WTC11 (cell line): ENCODE measurements at regions not wholly inside any gene's neighbourhood (a gene's known extent, or its start where the extent isn't known, plus 50 kb on each side); places are given as distances from the start of the nearest gene placed in this dataset.

ENCODE experiments used
- ATAC-seq: fragments of 200-7000 bp; cut with Tn5 transposase; 2 replicates; pipeline ENCODE4 v1.10.0; 2021; ENCODE audit warnings: mild to moderate bottlenecking, moderate library complexity
- CTCF ChIA-PET: fragments of 300-600 bp; sonication (Branson Sonifier 250); formaldehyde crosslinking; loops from one replicate; lab custom pipeline; 2021; ENCODE audit warnings: antibody characterized with exemption; lab: Charles Lee
- POLR2A ChIA-PET: fragments of 350-600 bp; sonication (Branson Sonifier 250); formaldehyde crosslinking; loops from one replicate; lab custom pipeline; 2021; ENCODE audit warnings: antibody characterized with exemption; lab: Charles Lee
- DNase-seq: peaks from one replicate; pipeline ENCODE4 v3.0.0; 2021; ENCODE audit warnings: low spot score
- H3K27ac Mint-ChIP-seq: 2 replicates; pipeline ENCODE4 v1.8.0; 2021; ENCODE audit warnings: mixed read lengths
- H3K27me3 Mint-ChIP-seq: 2 replicates; pipeline ENCODE4 v1.8.0; 2021; ENCODE audit warnings: low read depth, mild to moderate bottlenecking, moderate library complexity, mixed read lengths
- H3K36me3 Mint-ChIP-seq: 2 replicates; pipeline ENCODE4 v1.8.0; 2021; ENCODE audit warnings: mixed read lengths
- H3K4me1 Mint-ChIP-seq: 2 replicates; pipeline ENCODE4 v1.8.0; 2022; ENCODE audit warnings: mixed read lengths
- H3K4me3 Mint-ChIP-seq: 2 replicates; pipeline ENCODE4 v1.8.0; 2021; ENCODE audit warnings: mild to moderate bottlenecking, moderate library complexity, mixed read lengths
- H3K9me3 Mint-ChIP-seq: 2 replicates; pipeline ENCODE4 v1.8.0; 2021; ENCODE audit warnings: mixed read lengths
- CREM ChIP-seq: sonication (generic); formaldehyde crosslinking; IDR thresholded peaks from 2 replicates; pipeline ENCODE4 v1.8.1; 2022; ENCODE audit warnings: mild to moderate bottlenecking, missing genetic modification reagents, moderate library complexity
- FOXJ3 ChIP-seq: sonication (generic); formaldehyde crosslinking; IDR thresholded peaks from 2 replicates; pipeline ENCODE4 v1.9.0; 2021; ENCODE audit warnings: missing genetic modification reagents, mild to moderate bottlenecking, borderline replicate concordance
- GTF2I ChIP-seq: fragments of 250-450 bp; sonication (Bioruptor Pico); conservative IDR thresholded peaks from 2 replicates; pipeline ENCODE4 v1.4.0; 2021; ENCODE audit warnings: mild to moderate bottlenecking
- NFYB ChIP-seq: sonication (generic); formaldehyde crosslinking; conservative IDR thresholded peaks from 2 replicates; pipeline ENCODE4 v1.8.0; 2022; ENCODE audit warnings: low read depth, missing genetic modification reagents
- NR1H2 ChIP-seq: sonication (generic); formaldehyde crosslinking; IDR thresholded peaks from 2 replicates; pipeline ENCODE4 v1.9.0; 2021; ENCODE audit warnings: mild to moderate bottlenecking, moderate library complexity, missing genetic modification reagents
- OVOL2 ChIP-seq: fragments of 250-450 bp; sonication (Bioruptor Pico); IDR thresholded peaks from 2 replicates; pipeline ENCODE4 v1.9.0; 2021; ENCODE audit warnings: mild to moderate bottlenecking, borderline replicate concordance
- RELA ChIP-seq: sonication (generic); formaldehyde crosslinking; IDR thresholded peaks from 2 replicates; pipeline ENCODE4 v1.8.1; 2022; ENCODE audit warnings: missing genetic modification reagents, mild to moderate bottlenecking, borderline replicate concordance
- SMAD3 ChIP-seq: sonication (generic); formaldehyde crosslinking; IDR thresholded peaks from 2 replicates; pipeline ENCODE4 v1.8.0; 2022; ENCODE audit warnings: missing genetic modification reagents, mild to moderate bottlenecking, borderline replicate concordance
- TCF7 ChIP-seq: sonication (generic); formaldehyde crosslinking; IDR thresholded peaks from 2 replicates; pipeline ENCODE4 v1.8.0; 2022; ENCODE audit warnings: mild to moderate bottlenecking, low read depth, missing genetic modification reagents, moderate library complexity
- ZNF121 ChIP-seq: sonication (generic); formaldehyde crosslinking; IDR thresholded peaks from 2 replicates; pipeline ENCODE4 v1.8.0; 2023; ENCODE audit warnings: missing genetic modification reagents
- ZNF138 ChIP-seq: sonication (generic); formaldehyde crosslinking; conservative IDR thresholded peaks from 2 replicates; pipeline ENCODE4 v1.8.1; 2022; ENCODE audit warnings: mild to moderate bottlenecking, moderate library complexity, missing genetic modification reagents
- ZNF263 ChIP-seq: sonication (generic); formaldehyde crosslinking; IDR thresholded peaks from 2 replicates; pipeline ENCODE4 v1.8.1; 2022; ENCODE audit warnings: low read depth, mild to moderate bottlenecking, moderate library complexity, missing genetic modification reagents
- ZNF423 ChIP-seq: fragments of 250-450 bp; sonication (Bioruptor Pico); IDR thresholded peaks from 2 replicates; pipeline ENCODE4 v2.1.2; 2022; ENCODE audit warnings: mild to moderate bottlenecking, moderate library complexity
- TF ChIP-seq, protein P1 (sequence below): fragments of 250-450 bp; sonication (Bioruptor Pico); IDR thresholded peaks from 2 replicates; pipeline ENCODE4 v1.9.0; 2021; ENCODE audit warnings: mild to moderate bottlenecking
- TF ChIP-seq, protein P2 (sequence below): sonication (generic); formaldehyde crosslinking; IDR thresholded peaks from 2 replicates; pipeline ENCODE4 v1.8.1; 2022; ENCODE audit warnings: low read depth, missing genetic modification reagents, borderline replicate concordance
- TF ChIP-seq, protein P3 (sequence below): fragments of 250-450 bp; sonication (Bioruptor Pico); conservative IDR thresholded peaks from 2 replicates; pipeline ENCODE4 v1.9.0; 2021; ENCODE audit warnings: mild to moderate bottlenecking

DNA sequence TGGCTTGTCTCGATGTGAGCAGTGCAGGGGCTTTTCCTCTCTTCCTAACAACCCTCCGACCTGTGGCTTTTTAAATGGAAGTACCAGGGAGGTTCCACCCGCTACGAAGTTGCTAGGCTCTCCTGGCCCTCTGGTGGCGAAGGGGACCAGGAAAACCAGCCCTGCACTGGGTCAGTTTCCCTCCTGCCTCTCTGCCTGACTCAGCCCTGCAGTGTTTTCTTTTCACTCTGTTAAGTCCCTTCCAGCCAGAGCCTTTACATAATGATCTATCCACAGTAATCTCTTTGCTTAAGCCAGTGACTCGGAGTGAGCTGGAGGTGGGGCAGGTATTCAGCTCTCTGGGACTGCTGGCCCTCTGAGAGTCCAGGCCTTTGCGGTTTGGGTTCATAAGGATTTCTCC is 331.3 kb upstream of the EEF2KMT start:
- DNase-seq (peak; percentile 55), ATAC-seq (peak; percentile 95)
- Mint-ChIP-seq H3K27ac (no peak overlapping the region), H3K9me3 (no peaks in the 10 kb centered on the region), H3K4me1 (peaks cover 19% of the 10 kb centered on the region), H3K27me3 (peaks cover 3% of the 10 kb centered on the region; the same call in 1 of the 2 replicates), H3K36me3 (no peaks in the 10 kb centered on the region), H3K4me3 (no peak overlapping the region)
- ChIA-PET POLR2A (interaction anchor here (0.7 kb wide), 1 partner anchor 52 kb away, joined by 3 read pairs; no protein-coding TSS in a partner anchor), CTCF (interaction anchor here (0.8 to 2.6 kb wide), 7 partner anchors 16 to 176 kb away, joined by 3 to 13 read pairs (median 3); no protein-coding TSS in a partner anchor)
- TF ChIP-seq NFYB (no peak), GTF2I (CRISPR knock-in tag) (0 out of 2 replicates have a peak, but pooled peaks have one; percentile 35), ZNF121 (CRISPR knock-in tag) (0 out of 2 replicates have a peak, but pooled peaks have one; percentile 42), SMAD3 (CRISPR knock-in tag) (no peak)

DNA sequence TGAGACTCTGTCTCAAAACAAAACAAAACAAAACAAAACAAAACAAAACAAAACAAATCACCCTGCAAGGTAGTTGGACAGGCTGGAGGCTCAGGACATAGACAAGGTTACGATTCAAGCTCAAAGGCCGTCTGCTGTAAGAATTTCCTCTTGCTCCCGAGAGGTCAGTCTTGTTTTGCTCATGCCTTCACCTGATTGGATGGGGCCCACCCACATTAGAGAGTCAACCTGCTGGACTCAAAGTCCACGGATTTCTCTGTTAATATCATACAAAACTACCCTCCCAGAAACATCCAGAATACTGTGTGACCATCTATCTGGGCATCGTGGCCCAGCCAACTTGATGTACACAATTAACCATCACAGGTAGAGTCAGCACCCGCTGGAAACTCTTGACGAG is 330.0 kb upstream of the EEF2KMT start:
- ATAC-seq, result no peak
- ChIA-PET CTCF (interaction anchor here (1.0 kb wide), 1 partner anchor 14 kb away, joined by 3 read pairs; no protein-coding TSS in a partner anchor), POLR2A (no interaction called here)
- H3K9me3 Mint-ChIP-seq, result no peaks in the 10 kb centered on the region
- no peaks in the 10 kb centered on the region for H3K36me3 Mint-ChIP-seq
- peaks cover 3% of the 10 kb centered on the region; the same call in 1 of the 2 replicates for H3K27me3 Mint-ChIP-seq
- no peak overlapping the region for H3K27ac Mint-ChIP-seq
- H3K4me3 Mint-ChIP-seq, result no peak overlapping the region
- TF ChIP-seq OVOL2 (CRISPR knock-in tag) (no peak), NR1H2 (CRISPR knock-in tag) (no peak)
- peaks cover 19% of the 10 kb centered on the region for H3K4me1 Mint-ChIP-seq
- DNase-seq, result no peak

DNA sequence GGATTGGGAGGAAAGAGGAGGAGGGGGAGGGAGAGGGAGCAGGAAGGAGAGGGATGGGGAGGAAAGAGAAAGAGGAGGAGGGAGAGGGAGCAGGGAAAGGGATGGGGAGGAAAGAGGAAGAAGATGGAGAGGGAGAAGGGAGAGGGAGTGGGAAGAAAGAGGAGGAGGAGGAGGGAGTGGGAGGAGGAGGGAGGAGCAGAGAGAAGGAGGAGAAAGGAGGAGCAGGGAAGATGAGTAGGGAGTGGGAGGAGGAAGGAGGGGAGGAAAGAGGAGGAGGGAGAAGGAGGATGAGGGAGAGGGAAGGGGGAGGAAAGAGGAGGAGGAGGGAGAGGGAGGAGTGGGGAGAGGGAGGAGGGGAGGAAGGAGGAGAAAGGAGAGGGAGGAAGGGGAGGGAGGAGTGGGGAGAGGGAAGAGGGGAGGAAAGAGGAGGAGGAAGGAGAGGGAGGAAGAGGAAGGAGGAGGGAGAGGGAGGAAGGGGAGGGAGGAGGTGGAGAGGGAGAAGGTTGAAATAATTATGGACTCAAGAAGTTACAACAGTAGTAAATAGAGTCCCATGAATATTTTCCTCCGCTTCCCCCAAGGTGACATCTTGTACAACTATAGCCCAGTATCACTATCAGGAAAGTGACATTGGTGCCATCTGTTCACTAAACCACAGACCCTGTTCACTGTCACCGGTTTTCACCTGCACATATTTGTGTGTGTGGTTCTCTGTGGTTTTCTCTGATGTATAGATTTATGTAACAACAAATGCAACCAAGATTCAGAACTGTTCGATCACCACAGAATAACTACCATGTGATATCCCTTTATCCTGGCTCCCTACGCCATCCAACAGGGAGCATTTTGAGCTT is 325.3 kb upstream of the EEF2KMT start:
- H3K4me1 Mint-ChIP-seq, result peaks cover 4% of the 10 kb centered on the region; the same call in 1 of the 2 replicates
- POLR2A ChIA-PET, result no interaction called here
- no peak overlapping the region for H3K4me3 Mint-ChIP-seq
- ATAC-seq, result no peak
- TF ChIP-seq TCF7 (CRISPR knock-in tag) (no peak), ZNF263 (peak; percentile 41; the same call in 1 of the 2 replicates)
- TF ChIP-seq, all 79 proteins: peak for 1
- no peak for DNase-seq
- Mint-ChIP-seq H3K27me3 (peaks cover 7% of the 10 kb centered on the region; the same call in 1 of the 2 replicates), H3K36me3 (peaks cover 9% of the 10 kb centered on the region), H3K9me3 (peaks cover 25% of the 10 kb centered on the region), H3K27ac (no peak overlapping the region)
- CTCF ChIA-PET, result interaction anchor here (1.3 kb wide), 2 partner anchors 8 to 10 kb away, joined by 4 to 5 read pairs; no protein-coding TSS in a partner anchor

DNA sequence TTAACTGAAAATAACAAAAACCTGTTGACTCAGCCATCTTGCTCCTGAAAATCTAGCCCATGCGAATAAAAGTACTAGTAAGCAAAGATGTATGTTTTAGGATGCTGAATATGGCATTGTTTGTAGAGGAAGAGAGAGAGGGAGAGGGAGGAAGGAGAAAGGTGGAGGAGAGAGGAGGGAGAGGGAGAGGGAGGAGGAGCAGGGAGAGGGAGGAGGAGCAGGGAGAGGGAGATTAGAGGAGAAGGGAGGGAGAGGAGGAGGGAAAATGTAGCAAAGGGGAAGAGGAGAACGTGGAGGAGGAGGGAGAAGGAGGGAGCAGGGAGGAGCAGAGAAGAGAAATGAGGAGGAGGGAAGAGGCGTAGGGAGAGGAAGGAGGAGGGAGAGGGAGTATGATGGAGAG is 324.5 kb upstream of the EEF2KMT start:
- ChIA-PET CTCF (no interaction called here), POLR2A (no interaction called here)
- peaks cover 7% of the 10 kb centered on the region; the same call in 1 of the 2 replicates for H3K27me3 Mint-ChIP-seq
- peaks cover 9% of the 10 kb centered on the region for H3K36me3 Mint-ChIP-seq
- H3K27ac Mint-ChIP-seq, result no peak overlapping the region
- no peak overlapping the region for H3K4me3 Mint-ChIP-seq
- no peak for DNase-seq
- H3K4me1 Mint-ChIP-seq, result peaks cover 4% of the 10 kb centered on the region; the same call in 1 of the 2 replicates
- H3K9me3 Mint-ChIP-seq, result peaks cover 29% of the 10 kb centered on the region
- no peak for ATAC-seq
- TF ChIP-seq ZNF263 (peak; percentile 70), FOXJ3 (no peak), ZNF138 (CRISPR knock-in tag) (no peak), ZNF423 (CRISPR knock-in tag) (no peak)
- TF ChIP-seq, protein P1, sequence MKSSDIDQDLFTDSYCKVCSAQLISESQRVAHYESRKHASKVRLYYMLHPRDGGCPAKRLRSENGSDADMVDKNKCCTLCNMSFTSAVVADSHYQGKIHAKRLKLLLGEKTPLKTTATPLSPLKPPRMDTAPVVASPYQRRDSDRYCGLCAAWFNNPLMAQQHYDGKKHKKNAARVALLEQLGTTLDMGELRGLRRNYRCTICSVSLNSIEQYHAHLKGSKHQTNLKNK (CRISPR knock-in tag), result no peak

DNA sequence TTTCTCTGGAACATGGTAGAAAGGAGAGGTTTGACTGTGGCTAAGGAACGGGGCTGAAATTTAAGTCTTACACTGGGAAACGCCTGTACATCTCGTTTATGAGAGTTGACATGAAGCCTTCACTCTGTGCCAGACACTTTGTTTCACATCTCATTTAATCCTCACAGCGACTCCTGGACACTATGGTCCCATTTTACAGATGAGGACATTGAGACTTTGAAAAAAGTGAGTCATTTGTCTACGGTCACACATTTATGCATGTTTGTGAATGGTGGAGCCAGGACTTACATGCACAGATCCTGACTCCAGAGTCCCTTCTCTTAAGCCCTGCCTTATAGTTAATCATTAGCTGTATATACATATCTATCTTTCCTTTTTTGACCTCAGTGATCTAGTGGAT is 318.4 kb upstream of the EEF2KMT start:
- Mint-ChIP-seq H3K4me1 (peaks cover 3% of the 10 kb centered on the region; the same call in 1 of the 2 replicates), H3K27me3 (peaks cover 12% of the 10 kb centered on the region), H3K36me3 (peaks cover 19% of the 10 kb centered on the region), H3K27ac (no peak overlapping the region)
- POLR2A ChIA-PET, result no interaction called here
- no peak for DNase-seq
- ATAC-seq, result no peak
- CTCF ChIA-PET, result interaction anchor here (0.8 to 1.6 kb wide), 4 partner anchors 48 to 200 kb away, joined by 3 to 17 read pairs (median 4); no protein-coding TSS in a partner anchor
- no peak for TF ChIP-seq ZNF263
- no peak for TF ChIP-seq ZNF138 (CRISPR knock-in tag)
- no peak for TF ChIP-seq ZNF423 (CRISPR knock-in tag)
- TF ChIP-seq, protein P2, sequence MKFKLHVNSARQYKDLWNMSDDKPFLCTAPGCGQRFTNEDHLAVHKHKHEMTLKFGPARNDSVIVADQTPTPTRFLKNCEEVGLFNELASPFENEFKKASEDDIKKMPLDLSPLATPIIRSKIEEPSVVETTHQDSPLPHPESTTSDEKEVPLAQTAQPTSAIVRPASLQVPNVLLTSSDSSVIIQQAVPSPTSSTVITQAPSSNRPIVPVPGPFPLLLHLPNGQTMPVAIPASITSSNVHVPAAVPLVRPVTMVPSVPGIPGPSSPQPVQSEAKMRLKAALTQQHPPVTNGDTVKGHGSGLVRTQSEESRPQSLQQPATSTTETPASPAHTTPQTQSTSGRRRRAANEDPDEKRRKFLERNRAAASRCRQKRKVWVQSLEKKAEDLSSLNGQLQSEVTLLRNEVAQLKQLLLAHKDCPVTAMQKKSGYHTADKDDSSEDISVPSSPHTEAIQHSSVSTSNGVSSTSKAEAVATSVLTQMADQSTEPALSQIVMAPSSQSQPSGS, result no peak
- TF ChIP-seq, protein P3, sequence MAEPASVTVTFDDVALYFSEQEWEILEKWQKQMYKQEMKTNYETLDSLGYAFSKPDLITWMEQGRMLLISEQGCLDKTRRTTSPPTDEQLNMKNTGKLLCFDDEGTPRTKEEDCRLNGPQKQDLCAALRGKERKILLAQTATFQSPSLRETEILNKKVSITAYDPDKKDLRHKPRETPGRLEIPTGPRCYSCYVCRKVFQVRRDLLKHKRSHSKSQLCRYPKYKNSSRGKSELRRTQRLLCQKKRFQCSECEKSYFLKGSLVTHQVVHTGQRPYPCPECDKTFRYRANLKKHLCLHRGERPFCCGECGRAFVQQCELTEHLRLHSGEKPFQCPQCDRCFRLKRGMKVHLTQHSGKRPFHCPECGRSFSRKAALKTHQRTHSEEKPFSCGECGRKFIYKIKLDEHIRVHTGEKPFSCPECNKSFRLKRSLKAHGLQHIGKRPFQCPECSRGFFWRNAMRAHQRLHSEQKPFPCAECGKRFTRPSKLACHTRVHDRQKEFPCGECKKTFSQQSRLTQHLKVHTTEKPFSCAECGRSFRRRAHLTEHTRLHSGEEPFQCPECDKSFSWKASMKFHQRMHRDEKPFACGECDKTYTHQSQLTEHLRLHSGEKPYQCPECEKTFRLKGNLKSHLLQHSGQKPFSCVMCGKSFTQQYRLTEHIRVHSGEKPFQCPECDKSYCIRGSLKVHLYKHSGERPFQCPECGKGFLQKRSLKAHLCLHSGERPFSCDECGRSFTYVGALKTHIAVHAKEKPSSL (CRISPR knock-in tag), result no peak
- no peak for TF ChIP-seq RELA
- TF ChIP-seq CREM (CRISPR knock-in tag), result no peak
- TF ChIP-seq, all 79 proteins: peak for 0
- Mint-ChIP-seq H3K9me3 (peaks cover 51% of the 10 kb centered on the region), H3K4me3 (no peak overlapping the region)
